Smooth muscle cell (in vitro differentiated cells): ENCODE measurements at regions not wholly inside any gene's neighbourhood (a gene's known extent, or its start where the extent isn't known, plus 50 kb on each side); places are given as distances from the start of the nearest gene placed in this dataset.
A peak's percentile ranks its signal among the peaks of the same experiment; 100 is the strongest.
"Not testable (repeated sequence)": the region's sequence is repeated elsewhere in the genome, so short reads cannot be mapped to it uniquely, and the experiment has no call there.

Source experiments
- DNase-seq: peaks from one replicate; lab custom pipeline; 2025; ENCODE audit not compliant: unreplicated experiment; lab: John Stamatoyannopoulos, UW
- H2AFZ ChIP-seq: fragments of 200-600 bp; sonication (generic); 2 replicates; pipeline ENCODE4 v1.6.0; 2016; ENCODE audit warnings: antibody characterized with exemption, low read depth, mild to moderate bottlenecking
- H3F3A ChIP-seq: fragments of 200-600 bp; sonication (generic); 2 replicates; pipeline ENCODE4 v1.6.0; 2017; ENCODE audit warnings: antibody characterized with exemption, low read depth
- H3K27ac ChIP-seq: fragments of 200-600 bp; sonication (generic); 2 replicates; pipeline ENCODE4 v1.5.1; 2016; ENCODE audit warnings: low read depth, mild to moderate bottlenecking
- H3K27me3 ChIP-seq: fragments of 200-600 bp; sonication (generic); 2 replicates; pipeline ENCODE4 v1.6.1; 2016; ENCODE audit warnings: low read depth, mild to moderate bottlenecking
- H3K36me3 ChIP-seq: fragments of 200-600 bp; sonication (generic); 2 replicates; pipeline ENCODE4 v1.5.1; 2016; ENCODE audit warnings: low read depth
- H3K4me1 ChIP-seq: fragments of 200-600 bp; sonication (generic); 2 replicates; pipeline ENCODE4 v1.5.1; 2016; ENCODE audit warnings: low read depth
- H3K4me2 ChIP-seq: fragments of 200-600 bp; sonication (generic); 2 replicates; pipeline ENCODE4 v1.6.0; 2016; ENCODE audit warnings: mild to moderate bottlenecking
- H3K4me3 ChIP-seq: fragments of 200-600 bp; sonication (generic); 2 replicates; pipeline ENCODE4 v1.5.1; 2016; ENCODE audit warnings: mild to moderate bottlenecking
- H3K79me2 ChIP-seq: fragments of 200-600 bp; sonication (generic); 2 replicates; pipeline ENCODE4 v1.6.0; 2016; ENCODE audit warnings: low read depth, mild to moderate bottlenecking
- H3K9ac ChIP-seq: fragments of 200-600 bp; sonication (generic); 2 replicates; pipeline ENCODE4 v1.6.0; 2016; ENCODE audit warnings: low read depth
- H3K9me3 ChIP-seq: fragments of 200-600 bp; sonication (generic); replicated peaks from 2 replicates; pipeline ENCODE4 v1.5.1; 2016; ENCODE audit warnings: low read depth
- H4K20me1 ChIP-seq: fragments of 200-600 bp; sonication (generic); 2 replicates; pipeline ENCODE4 v1.6.0; 2016; ENCODE audit warnings: low read depth
- CTCF ChIP-seq: fragments of 200-600 bp; sonication (generic); IDR thresholded peaks from 2 replicates; pipeline ENCODE4 v1.5.1; 2017; ENCODE audit warnings: borderline replicate concordance, mild to moderate bottlenecking, antibody characterized with exemption; ENCODE audit not compliant: insufficient read depth, poor library complexity, severe bottlenecking
- WGBS: methylation state at CpG from one replicate; pipeline ENCODE4 v1.1.7; 2016; ENCODE audit warnings: low lambda C conversion rate; 5-methylcytosine and 5-hydroxymethylcytosine counted together

- Histone ChIP-seq H3K4me1 (no peaks in the 10 kb centered on the region), H3K4me2 (peak overlapping the region; percentile 6), H2AFZ (peak overlapping the region; percentile 1), H3K36me3 (no peaks in the 10 kb centered on the region), H3K27me3 (no peaks in the 10 kb centered on the region), H3K27ac (peak overlapping the region; percentile 72), H3K9me3 (no peaks in the 10 kb centered on the region), H3K9ac (no peak overlapping the region), H4K20me1 (no peaks in the 10 kb centered on the region), H3F3A (peaks cover 5% of the 10 kb centered on the region), H3K4me3 (no peak overlapping the region), H3K79me2 (no peaks in the 10 kb centered on the region)
- 43% methylated on average over 1 of the region's 1 CpG for WGBS
- DNase-seq = no peak
- no peak for TF ChIP-seq CTCF
Observed at GRCh38 chr2:67616749-67617148, 219.6 kb downstream of the ETAA1 start.

GRCh38 chr2:67619204-67619603 lies 222.1 kb downstream of the ETAA1 start:
- Histone ChIP-seq H3K27ac (no peak overlapping the region), H3F3A (peaks cover 5% of the 10 kb centered on the region), H3K27me3 (no peaks in the 10 kb centered on the region), H3K4me3 (no peak overlapping the region), H3K4me1 (no peaks in the 10 kb centered on the region), H3K36me3 (no peaks in the 10 kb centered on the region), H3K9me3 (no peaks in the 10 kb centered on the region), H3K79me2 (no peaks in the 10 kb centered on the region), H4K20me1 (no peaks in the 10 kb centered on the region), H3K9ac (no peak overlapping the region), H2AFZ (no peak overlapping the region), H3K4me2 (no peak overlapping the region)
- no peak for TF ChIP-seq CTCF
- DNase-seq = no peak

- H3K36me3 ChIP-seq, H3K4me2 ChIP-seq, H3K9me3 ChIP-seq, H2AFZ ChIP-seq, H3K27ac ChIP-seq, H4K20me1 ChIP-seq, H3F3A ChIP-seq, H3K4me3 ChIP-seq, DNase-seq, H3K79me2 ChIP-seq, H3K9ac ChIP-seq, H3K27me3 ChIP-seq: not testable (repeated sequence)
- H3K4me1 ChIP-seq = peaks cover 18% of the 10 kb centered on the region
- 98% methylated on average over 2 of the region's 2 CpGs for WGBS
Observed at GRCh38 chr2:67623741-67624140, 226.6 kb downstream of the ETAA1 start.

GRCh38 chr2:67625178-67625577 lies 228.0 kb downstream of the ETAA1 start:
- Histone ChIP-seq H4K20me1 (no peaks in the 10 kb centered on the region), H3K27me3 (no peaks in the 10 kb centered on the region), H3K9me3 (no peaks in the 10 kb centered on the region), H3K4me1 (peaks cover 18% of the 10 kb centered on the region), H3K36me3 (no peaks in the 10 kb centered on the region), H3K79me2 (no peaks in the 10 kb centered on the region), H3K9ac (no peak overlapping the region), H2AFZ (no peak overlapping the region), H3K4me2 (no peak overlapping the region), H3K4me3 (no peak overlapping the region), H3K27ac (no peak overlapping the region), H3F3A (no peaks in the 10 kb centered on the region)
- no peak for DNase-seq
- no peak for TF ChIP-seq CTCF
